ENCODE measurements at regions not wholly inside any gene's neighbourhood (a gene's known extent, or its start where the extent isn't known, plus 50 kb on each side); places are given as distances from the start of the nearest gene placed in this dataset.
"Not testable (repeated sequence)": the region's sequence is repeated elsewhere in the genome, so short reads cannot be mapped to it uniquely, and the experiment has no call there.

DNA sequence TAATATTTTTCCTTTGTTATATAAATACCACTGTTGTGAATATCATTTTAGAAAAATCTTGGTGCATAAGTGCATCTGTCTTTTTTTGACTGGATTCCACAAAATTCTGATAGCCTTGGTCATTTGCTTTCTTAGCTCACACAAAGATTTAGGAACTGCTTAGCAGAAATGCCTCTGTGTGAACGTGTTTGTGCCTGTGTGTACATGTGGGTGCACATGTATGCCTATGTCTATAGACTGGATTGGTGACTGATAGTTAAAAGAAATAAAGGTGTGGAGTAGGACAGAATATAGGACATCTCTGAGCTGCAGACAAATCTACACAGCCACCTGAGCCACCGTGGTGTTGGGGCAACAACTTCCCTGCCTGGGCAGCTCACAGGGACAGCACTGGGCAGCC is 93.8 kb downstream of the TSN start:
- no peak overlapping the region for H3K4me3 Mint-ChIP-seq
- no peaks in the 10 kb centered on the region for H3K9me3 Mint-ChIP-seq
- H3K36me3 Mint-ChIP-seq: no peaks in the 10 kb centered on the region
- peaks cover 4% of the 10 kb centered on the region for H3K27me3 Mint-ChIP-seq
- no peaks in the 10 kb centered on the region for H3K4me1 Mint-ChIP-seq
- H3K27ac Mint-ChIP-seq: no peak overlapping the region

DNA sequence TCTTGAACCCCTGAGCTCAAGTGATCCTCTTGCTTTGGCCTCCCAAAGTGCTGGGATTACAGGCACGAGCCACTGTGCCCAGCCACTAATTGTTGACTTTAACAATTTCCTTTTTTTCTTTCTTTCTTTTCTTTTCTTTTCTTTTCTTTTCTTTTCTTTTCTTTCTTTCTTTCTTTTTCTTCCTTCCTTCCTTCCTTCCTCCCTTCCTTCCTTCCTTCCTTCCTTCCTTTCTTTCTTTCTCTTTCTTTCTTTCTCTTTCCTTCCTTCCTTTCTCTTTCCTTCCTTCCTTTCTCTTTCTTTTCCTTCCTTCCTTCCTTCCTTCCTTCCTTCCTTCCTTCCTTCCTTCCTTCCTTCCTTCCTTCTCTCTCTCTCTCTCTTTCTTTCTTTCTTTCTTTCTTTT is 97.7 kb downstream of the TSN start:
- not testable (repeated sequence) for H3K36me3 Mint-ChIP-seq, H3K4me3 Mint-ChIP-seq, H3K27ac Mint-ChIP-seq, H3K4me1 Mint-ChIP-seq, H3K9me3 Mint-ChIP-seq
- peaks cover 16% of the 10 kb centered on the region for H3K27me3 Mint-ChIP-seq

DNA sequence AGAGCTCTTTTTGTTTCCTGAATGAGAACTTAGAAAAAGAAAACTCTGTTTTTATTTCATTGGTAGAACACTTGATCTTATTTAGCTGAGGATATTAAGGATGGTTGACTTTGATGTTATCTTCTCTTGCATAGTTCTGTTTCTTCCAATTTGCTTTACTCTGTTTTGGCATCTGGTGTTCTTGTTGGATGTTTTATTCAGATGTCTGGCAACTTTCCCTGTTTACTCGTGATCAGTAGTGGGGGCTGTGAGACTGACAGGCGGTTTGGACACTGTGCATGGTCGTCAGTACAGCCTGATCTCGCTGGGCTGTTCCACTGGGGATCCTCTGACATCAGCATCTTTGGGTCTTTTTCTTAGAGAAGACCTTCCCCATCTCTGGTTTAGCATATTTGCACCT is 100.1 kb downstream of the TSN start:
- no peaks in the 10 kb centered on the region for H3K4me1 Mint-ChIP-seq
- H3K9me3 Mint-ChIP-seq: no peaks in the 10 kb centered on the region
- no peak overlapping the region for H3K27ac Mint-ChIP-seq
- H3K27me3 Mint-ChIP-seq: peaks cover 19% of the 10 kb centered on the region
- no peaks in the 10 kb centered on the region for H3K36me3 Mint-ChIP-seq
- no peak overlapping the region for H3K4me3 Mint-ChIP-seq

DNA sequence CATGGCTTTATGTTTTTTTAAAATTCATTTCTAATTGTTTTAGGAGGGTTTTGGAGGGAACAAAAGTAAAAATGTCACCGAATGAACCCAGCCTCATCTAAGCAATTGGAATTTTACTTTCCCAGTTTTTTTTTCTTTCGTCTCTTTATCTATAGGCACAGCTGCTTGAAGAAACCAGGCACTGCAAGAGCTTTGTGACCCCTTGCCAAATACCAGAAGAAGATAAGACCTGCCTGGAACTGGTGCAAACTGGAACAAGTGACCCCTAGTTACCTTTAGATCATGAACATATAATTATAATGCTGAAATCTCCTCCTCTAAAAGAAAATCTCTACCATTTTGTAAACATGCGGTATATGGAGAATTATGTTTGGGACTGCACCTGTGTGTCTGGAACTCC is 100.9 kb downstream of the TSN start:
- no peak overlapping the region for H3K27ac Mint-ChIP-seq

DNA sequence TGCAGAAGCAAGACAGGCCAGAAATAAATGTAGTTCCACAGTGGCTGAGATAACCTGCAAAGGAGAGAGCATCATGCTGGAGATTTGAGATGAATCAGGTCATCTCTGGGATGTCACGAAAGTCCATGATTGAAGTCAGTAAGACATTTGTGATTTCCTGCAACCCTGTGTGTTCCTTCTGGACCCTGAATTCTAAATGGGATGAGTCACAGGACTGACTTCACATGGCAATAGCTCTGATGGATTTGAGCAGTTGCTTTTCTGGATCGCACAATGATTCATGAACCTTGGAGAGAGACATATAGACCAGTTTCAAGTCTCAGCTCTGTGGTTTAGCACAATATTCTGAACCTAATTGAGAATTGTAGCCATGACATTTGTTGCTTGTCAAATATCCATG is 102.9 kb downstream of the TSN start:
- Mint-ChIP-seq H3K36me3 (no peaks in the 10 kb centered on the region), H3K4me3 (no peak overlapping the region), H3K4me1 (no peaks in the 10 kb centered on the region), H3K9me3 (no peaks in the 10 kb centered on the region), H3K27ac (no peak overlapping the region), H3K27me3 (peaks cover 26% of the 10 kb centered on the region)

More for the DNA sequence above, 100.9 kb downstream of the TSN start:
- peaks cover 23% of the 10 kb centered on the region for H3K27me3 Mint-ChIP-seq
- no peak overlapping the region for H3K4me3 Mint-ChIP-seq
- no peaks in the 10 kb centered on the region for H3K4me1 Mint-ChIP-seq
- H3K9me3 Mint-ChIP-seq: no peaks in the 10 kb centered on the region
- H3K36me3 Mint-ChIP-seq: no peaks in the 10 kb centered on the region

DNA sequence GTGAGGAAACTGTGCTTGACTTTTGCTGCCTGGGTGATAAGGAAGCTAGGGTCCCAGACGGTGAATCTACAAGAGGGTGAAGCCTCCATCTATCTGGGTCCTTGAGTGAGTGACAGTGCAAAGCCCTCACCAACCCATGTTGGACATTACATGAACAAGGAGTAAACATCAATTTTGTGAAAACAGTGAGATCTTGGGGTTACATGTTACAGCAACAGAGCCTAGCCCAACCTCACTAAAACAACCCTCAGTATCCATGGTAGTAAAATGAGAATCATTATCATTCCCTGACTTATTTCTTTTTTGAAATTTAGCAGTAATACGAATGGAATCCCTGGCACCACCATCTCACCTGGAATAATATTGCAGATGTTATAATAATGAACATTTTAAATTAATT is 103.4 kb downstream of the TSN start:
- H3K27me3 Mint-ChIP-seq: peaks cover 26% of the 10 kb centered on the region
- H3K9me3 Mint-ChIP-seq: peaks cover 3% of the 10 kb centered on the region

DNA sequence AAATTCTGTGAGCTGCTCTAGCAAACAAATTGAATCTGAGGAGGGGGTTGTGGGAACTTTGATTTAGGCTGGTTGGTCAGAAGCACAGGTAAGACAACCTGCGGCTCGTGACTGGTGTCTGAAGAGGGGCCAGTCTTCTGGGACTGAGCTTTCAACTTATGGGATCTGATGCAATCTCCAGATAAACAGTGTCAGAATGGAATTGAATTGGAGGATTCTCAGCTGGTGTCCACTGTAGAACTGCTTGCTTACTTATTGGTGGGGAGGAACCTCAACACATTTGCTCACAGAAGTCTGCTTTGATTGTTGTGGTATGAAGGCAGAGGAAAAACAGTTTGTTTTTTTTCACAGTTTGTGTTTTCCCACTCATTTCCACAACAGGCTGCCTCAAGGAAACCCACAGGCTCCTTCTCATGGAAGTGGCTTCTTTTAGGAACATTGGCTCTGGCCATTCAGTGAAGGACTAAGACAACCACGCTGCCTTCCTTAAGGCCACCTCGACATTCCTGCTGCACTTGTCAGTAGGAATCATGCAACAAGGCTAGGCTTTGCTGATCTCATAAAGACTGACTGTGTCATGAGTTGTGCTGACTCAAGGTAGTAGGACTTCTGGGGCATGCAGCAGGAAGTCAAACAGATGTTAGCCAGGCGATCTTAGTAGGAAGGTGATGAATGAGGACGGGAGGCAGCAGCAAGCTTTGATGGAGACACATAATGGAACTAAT is 104.7 kb downstream of the TSN start:
- H3K4me1 Mint-ChIP-seq: no peaks in the 10 kb centered on the region
- no peak overlapping the region for H3K27ac Mint-ChIP-seq
- peaks cover 27% of the 10 kb centered on the region for H3K27me3 Mint-ChIP-seq
- no peak overlapping the region for H3K4me3 Mint-ChIP-seq
- H3K9me3 Mint-ChIP-seq: peaks cover 5% of the 10 kb centered on the region
- H3K36me3 Mint-ChIP-seq: no peaks in the 10 kb centered on the region

More for the DNA sequence above, 103.4 kb downstream of the TSN start:
- Mint-ChIP-seq H3K4me1 (no peaks in the 10 kb centered on the region), H3K36me3 (no peaks in the 10 kb centered on the region), H3K27ac (no peak overlapping the region), H3K4me3 (no peak overlapping the region)

DNA sequence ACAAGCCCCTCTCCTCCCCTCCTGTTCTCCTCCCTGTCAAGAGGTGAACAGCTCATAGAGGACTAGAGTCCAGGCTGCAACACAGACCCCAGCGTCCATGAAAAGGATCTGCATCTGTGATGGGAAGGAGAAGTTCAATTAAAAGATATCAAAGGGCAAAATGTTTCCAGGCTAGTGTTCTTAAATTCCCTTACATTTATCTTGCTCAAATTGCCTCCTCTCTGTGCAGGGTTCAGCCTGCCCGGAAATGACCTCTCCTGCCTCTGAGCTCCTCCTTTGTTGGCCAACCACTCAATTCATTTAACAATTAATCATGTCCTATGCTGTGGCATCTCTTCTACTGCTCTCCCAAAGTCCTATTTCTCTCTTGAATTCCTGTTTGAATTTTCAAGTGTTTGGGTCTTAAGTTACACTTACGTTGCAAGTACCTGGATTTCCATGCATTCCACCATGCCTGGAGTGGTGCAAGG is 105.3 kb downstream of the TSN start:
- Mint-ChIP-seq H3K36me3 (no peaks in the 10 kb centered on the region), H3K27me3 (peaks cover 25% of the 10 kb centered on the region), H3K4me1 (no peaks in the 10 kb centered on the region), H3K4me3 (no peak overlapping the region), H3K9me3 (peaks cover 5% of the 10 kb centered on the region), H3K27ac (no peak overlapping the region)

DNA sequence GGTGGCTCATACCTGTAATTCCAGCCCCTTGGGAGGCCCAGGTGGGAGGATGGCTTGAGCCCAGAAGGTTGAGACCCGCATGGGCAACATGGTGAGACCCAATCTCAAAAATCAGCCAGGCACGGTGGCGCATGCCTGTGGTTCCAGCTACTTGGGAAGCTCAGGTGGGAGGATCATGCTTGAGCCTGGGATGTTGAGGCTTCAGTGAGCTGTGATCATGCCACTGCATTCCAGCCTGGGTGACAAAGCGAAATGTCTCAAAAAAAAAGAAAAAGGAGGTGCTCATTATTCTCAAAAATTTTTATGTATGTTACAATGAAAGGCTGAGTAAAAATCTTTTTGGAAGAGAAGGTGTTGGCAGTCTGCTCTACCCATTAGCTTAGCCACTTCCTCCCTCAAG is 106.8 kb downstream of the TSN start:
- peaks cover 16% of the 10 kb centered on the region for H3K27me3 Mint-ChIP-seq
- peaks cover 5% of the 10 kb centered on the region for H3K9me3 Mint-ChIP-seq

DNA sequence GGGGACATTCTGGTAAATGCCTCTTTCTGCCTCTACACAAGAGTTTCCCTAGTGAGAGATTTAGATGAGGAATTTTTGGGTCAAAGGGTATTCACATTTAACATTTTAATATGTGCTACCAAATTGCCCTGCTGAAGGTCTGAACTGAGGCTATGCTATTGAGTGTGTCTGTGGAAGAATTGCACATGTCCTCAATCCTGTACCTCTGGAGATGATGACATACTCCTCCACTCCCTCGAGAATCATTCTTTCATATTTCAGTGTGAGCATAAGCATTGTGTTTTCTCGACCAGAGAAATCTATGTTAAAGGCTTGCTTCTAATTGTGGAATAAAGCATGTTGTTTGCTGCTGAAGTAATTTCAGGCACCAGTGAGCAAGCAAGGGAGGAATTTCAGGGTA is 110.5 kb downstream of the TSN start:
- Mint-ChIP-seq H3K9me3 (peaks cover 5% of the 10 kb centered on the region), H3K27ac (no peak overlapping the region), H3K4me3 (no peak overlapping the region), H3K27me3 (peaks cover 10% of the 10 kb centered on the region), H3K36me3 (no peaks in the 10 kb centered on the region), H3K4me1 (no peaks in the 10 kb centered on the region)

More for the DNA sequence above, 106.8 kb downstream of the TSN start:
- no peaks in the 10 kb centered on the region for H3K4me1 Mint-ChIP-seq
- H3K36me3 Mint-ChIP-seq: no peaks in the 10 kb centered on the region
- no peak overlapping the region for H3K4me3 Mint-ChIP-seq
- H3K27ac Mint-ChIP-seq: no peak overlapping the region

DNA sequence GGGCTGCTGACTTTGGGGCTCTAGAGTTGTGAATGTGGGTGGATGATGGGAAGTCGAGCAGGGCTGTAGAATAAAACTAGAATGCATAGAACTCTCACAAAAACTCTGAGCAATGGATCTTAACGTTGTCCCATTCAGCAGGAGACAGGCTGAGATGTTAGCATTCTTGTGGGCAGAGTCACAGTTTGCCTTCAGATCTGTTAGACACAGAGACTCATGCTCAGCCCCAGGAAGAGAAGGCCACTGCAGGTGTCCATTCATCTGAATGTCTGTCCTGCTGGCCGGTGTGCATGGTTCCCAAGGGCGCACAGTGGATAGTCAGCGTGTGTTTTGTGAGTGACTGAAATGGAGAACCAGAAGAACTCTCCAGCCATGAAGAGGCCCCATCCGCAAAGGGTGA is 111.3 kb downstream of the TSN start:
- Mint-ChIP-seq H3K36me3 (no peaks in the 10 kb centered on the region), H3K4me3 (no peak overlapping the region), H3K27ac (no peak overlapping the region), H3K27me3 (peaks cover 7% of the 10 kb centered on the region), H3K4me1 (no peaks in the 10 kb centered on the region), H3K9me3 (peaks cover 5% of the 10 kb centered on the region)

DNA sequence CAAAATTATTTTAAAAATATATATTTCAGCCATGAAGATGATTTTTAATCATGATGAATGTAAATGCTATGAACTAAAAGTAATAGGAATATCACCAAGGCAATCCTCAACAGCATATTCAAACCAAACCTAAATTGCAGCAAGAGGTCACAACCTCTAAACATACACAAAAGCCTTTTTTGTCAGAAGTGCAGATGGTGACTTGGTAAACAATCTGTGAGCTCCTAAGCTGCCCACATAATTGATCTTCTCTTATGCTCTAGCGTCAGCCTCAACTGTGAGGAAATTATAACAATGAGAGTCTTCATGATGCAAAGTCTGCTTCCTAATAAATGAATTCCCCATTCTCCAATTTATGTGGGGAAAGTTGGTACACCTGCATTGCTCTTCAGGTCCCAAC is 113.2 kb downstream of the TSN start:
- Mint-ChIP-seq H3K27ac (no peak overlapping the region), H3K4me1 (no peaks in the 10 kb centered on the region), H3K4me3 (no peak overlapping the region), H3K9me3 (peaks cover 4% of the 10 kb centered on the region), H3K27me3 (peaks cover 6% of the 10 kb centered on the region), H3K36me3 (no peaks in the 10 kb centered on the region)

DNA sequence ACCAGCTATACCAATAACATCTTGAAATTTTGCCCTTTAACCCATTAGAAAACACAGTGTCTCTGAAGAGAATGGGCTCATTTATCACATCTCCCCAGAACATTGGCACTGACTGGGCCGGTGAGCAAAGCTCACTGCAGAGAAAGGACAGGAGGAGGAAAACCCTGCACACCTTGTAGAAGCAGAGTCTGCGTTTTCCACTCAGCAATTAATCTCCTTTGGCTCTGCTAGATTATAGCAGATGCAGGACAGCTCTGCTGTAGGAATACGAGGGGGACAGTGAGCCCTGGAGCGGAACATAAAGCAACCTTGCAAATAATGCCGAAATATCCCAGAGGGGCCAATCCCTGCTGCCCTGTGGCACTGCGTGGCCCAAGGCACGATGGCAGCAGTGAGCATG is 113.9 kb downstream of the TSN start:
- no peak overlapping the region for H3K4me3 Mint-ChIP-seq
- peaks cover 8% of the 10 kb centered on the region for H3K27me3 Mint-ChIP-seq
- H3K36me3 Mint-ChIP-seq: no peaks in the 10 kb centered on the region
- no peak overlapping the region for H3K27ac Mint-ChIP-seq
- H3K4me1 Mint-ChIP-seq: no peaks in the 10 kb centered on the region
- H3K9me3 Mint-ChIP-seq: no peaks in the 10 kb centered on the region

DNA sequence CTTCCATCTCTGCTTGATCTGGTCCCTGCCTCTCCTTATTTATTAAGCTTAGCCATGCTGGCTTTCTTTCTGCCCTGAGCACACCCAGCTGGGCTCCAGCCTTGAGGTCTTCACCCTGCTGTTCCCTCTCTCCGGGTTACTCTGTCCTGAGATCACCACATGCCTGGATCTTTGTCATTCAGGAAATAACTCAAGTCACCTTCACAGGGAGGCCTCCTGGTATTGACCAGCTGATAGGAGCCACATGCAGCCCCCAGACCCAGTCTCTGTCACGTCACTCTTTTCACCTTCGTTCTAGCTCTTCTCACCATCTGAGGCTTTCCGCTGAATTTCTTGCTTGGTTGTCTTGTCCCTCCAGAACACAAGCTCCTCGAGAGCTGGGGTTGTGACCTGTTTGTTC is 114.4 kb downstream of the TSN start:
- Mint-ChIP-seq H3K27me3 (peaks cover 10% of the 10 kb centered on the region), H3K36me3 (no peaks in the 10 kb centered on the region), H3K9me3 (no peaks in the 10 kb centered on the region), H3K4me1 (no peaks in the 10 kb centered on the region), H3K27ac (no peak overlapping the region), H3K4me3 (no peak overlapping the region)

DNA sequence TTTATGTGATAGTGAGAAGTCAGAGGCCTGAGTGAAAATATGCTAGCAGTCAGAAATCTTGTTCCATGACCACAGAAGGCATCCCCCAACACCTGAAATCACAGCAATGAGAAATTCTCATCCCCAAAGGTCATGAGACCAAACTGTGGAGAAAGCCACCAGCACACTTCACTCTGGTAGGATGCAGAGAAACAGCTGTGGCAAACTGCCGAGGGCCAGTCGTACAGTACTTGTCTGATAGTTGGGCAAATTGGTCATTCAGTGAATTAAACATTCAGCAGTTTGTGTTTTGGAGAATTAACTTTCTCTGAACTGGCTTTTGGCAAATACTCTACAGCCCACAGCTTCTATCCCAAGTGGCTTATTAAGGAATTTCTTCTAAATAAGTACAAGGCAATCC is 117.2 kb downstream of the TSN start:
- peaks cover 8% of the 10 kb centered on the region for H3K27me3 Mint-ChIP-seq
- H3K4me3 Mint-ChIP-seq: no peak overlapping the region
- no peaks in the 10 kb centered on the region for H3K4me1 Mint-ChIP-seq
- H3K36me3 Mint-ChIP-seq: no peaks in the 10 kb centered on the region
- H3K27ac Mint-ChIP-seq: no peak overlapping the region
- peaks cover 1% of the 10 kb centered on the region for H3K9me3 Mint-ChIP-seq

DNA sequence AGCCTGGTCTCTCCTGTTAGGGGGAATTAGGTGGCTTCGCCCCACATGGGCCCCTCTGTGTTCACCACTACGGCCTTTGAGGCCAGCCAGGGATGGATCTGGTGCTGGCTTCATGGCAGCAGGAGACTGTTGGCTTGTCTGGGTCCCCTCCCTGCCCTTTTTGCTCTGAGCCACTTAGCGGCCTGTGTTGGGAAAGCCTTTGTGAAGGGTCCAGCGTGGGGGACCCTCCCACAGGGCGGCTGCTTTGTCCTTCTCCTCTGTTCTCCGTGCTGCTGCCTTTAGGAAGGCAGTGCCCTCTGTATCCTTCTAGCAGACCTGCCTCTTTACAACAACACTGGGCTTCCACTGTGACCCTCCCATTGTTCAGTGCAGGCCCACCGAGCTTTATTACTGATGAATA is 118.4 kb downstream of the TSN start:
- H3K36me3 Mint-ChIP-seq: no peaks in the 10 kb centered on the region
- H3K4me1 Mint-ChIP-seq: no peaks in the 10 kb centered on the region
- H3K27ac Mint-ChIP-seq: no peak overlapping the region
- H3K27me3 Mint-ChIP-seq: peaks cover 11% of the 10 kb centered on the region
- no peak overlapping the region for H3K4me3 Mint-ChIP-seq
- H3K9me3 Mint-ChIP-seq: peaks cover 10% of the 10 kb centered on the region

DNA sequence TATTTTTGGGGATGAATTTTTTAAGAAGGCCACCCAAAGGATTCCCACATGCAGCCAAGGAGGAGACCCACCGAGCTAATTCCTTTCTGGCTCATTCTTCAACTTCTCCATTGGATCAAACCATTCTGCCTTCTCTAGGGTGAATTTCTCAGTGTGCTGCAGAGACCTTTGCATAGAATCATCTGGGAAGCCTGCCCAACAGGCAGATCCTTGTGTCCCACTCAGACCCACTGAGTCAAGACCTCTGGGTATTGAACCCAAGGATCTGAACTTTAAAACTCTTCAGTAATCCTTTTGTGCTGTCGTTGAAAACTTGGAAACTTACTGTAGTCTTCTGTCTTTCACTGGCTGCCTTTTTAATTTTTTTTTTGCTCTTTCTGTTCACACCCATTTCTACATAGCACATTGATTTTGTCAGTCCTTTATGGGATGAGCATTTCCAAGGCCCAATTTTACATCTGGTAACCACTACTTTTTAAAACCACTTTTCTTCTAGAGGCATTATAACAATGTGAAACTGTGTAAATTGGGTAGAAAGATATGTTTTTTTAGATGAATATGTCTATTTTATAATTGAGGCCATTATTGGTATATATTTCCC is 120.2 kb downstream of the TSN start:
- Mint-ChIP-seq H3K9me3 (peaks cover 10% of the 10 kb centered on the region), H3K4me3 (no peak overlapping the region), H3K27me3 (peaks cover 15% of the 10 kb centered on the region), H3K4me1 (no peaks in the 10 kb centered on the region), H3K27ac (no peak overlapping the region), H3K36me3 (no peaks in the 10 kb centered on the region)
